NB4 (cell line): ENCODE measurements at regions not wholly inside any gene's neighbourhood (a gene's known extent, or its start where the extent isn't known, plus 50 kb on each side); places are given as distances from the start of the nearest gene placed in this dataset.
"Not testable (repeated sequence)": the region's sequence is repeated elsewhere in the genome, so short reads cannot be mapped to it uniquely, and the experiment has no call there.

Source experiments
- DNase-seq: peaks from one replicate; pipeline ENCODE4 v3.0.0; 2010; ENCODE audit warnings: low read depth
- H3K4me3 ChIP-seq: one replicate; pipeline ENCODE4 v1.5.1; 2011; ENCODE audit warnings: mild to moderate bottlenecking, low read depth, low read length, moderate library complexity
- CTCF ChIP-seq: IDR thresholded peaks from one replicate; pipeline ENCODE4 v1.5.1; 2012; ENCODE audit warnings: low read depth, low read length
- MAX ChIP-seq: IDR thresholded peaks from 2 replicates; pipeline ENCODE4 v1.6.1; 2011; ENCODE audit warnings: low read depth, low read length
- MYC ChIP-seq: IDR thresholded peaks from 2 replicates; pipeline ENCODE4 v1.6.1; 2011; ENCODE audit warnings: low read depth, low read length
- POLR2A ChIP-seq: IDR thresholded peaks from 2 replicates; pipeline ENCODE4 v1.6.1; 2011; ENCODE audit warnings: mild to moderate bottlenecking; ENCODE audit not compliant: insufficient read length; ENCODE audit errors: extremely low read depth

- no peak for DNase-seq
- TF ChIP-seq MAX (no peak), CTCF (no peak), MYC (no peak), POLR2A (no peak)
- no peak overlapping the region for H3K4me3 ChIP-seq
Observed at GRCh38 chr10:130971123-130971435, 340.4 kb downstream of the TCERG1L start.

GRCh38 chr10:130973127-130973839, 338.2 kb downstream of the TCERG1L start:
- H3K4me3 ChIP-seq: no peak overlapping the region
- TF ChIP-seq POLR2A (no peak), CTCF (no peak), MAX (no peak), MYC (no peak)
- DNase-seq: no peak

- TF ChIP-seq MAX (no peak), MYC (no peak), CTCF (no peak), POLR2A (no peak)
- no peak for DNase-seq
Observed at GRCh38 chr10:130974166-130974565, 337.4 kb downstream of the TCERG1L start.

GRCh38 chr10:130975351-130975750, 336.2 kb downstream of the TCERG1L start:
- not testable (repeated sequence) for DNase-seq, H3K4me3 ChIP-seq

More at GRCh38 chr10:130974166-130974565, 337.4 kb downstream of the TCERG1L start:
- H3K4me3 ChIP-seq: no peak overlapping the region

- DNase-seq: no peak
- no peak overlapping the region for H3K4me3 ChIP-seq
- TF ChIP-seq MYC: no peak
- TF ChIP-seq MAX: no peak
- no peak for TF ChIP-seq POLR2A
- no peak for TF ChIP-seq CTCF
Observed at GRCh38 chr10:130982802-130983201, 328.7 kb downstream of the TCERG1L start.

- TF ChIP-seq MAX (no peak), MYC (no peak), POLR2A (no peak), CTCF (no peak)
- DNase-seq: no peak
- H3K4me3 ChIP-seq: no peak overlapping the region
Observed at GRCh38 chr10:130983749-130984148, 327.8 kb downstream of the TCERG1L start.
